ENCODE measurements at regions not wholly inside any gene's neighbourhood (a gene's known extent, or its start where the extent isn't known, plus 50 kb on each side); places are given as distances from the start of the nearest gene placed in this dataset.
"Not testable (repeated sequence)": the region's sequence is repeated elsewhere in the genome, so short reads cannot be mapped to it uniquely, and the experiment has no call there.

GRCh38 chr9:33740958-33741357, 54.4 kb upstream of the PRSS3 start:
- DNase-seq = not testable (repeated sequence)

- DNase-seq = no peak
Measured at GRCh38 chr9:33742051-33742450, 53.3 kb upstream of the PRSS3 start.

GRCh38 chr9:33742519-33742918, 52.8 kb upstream of the PRSS3 start:
- DNase-seq = no peak
